ENCODE measurements at regions not wholly inside any gene's neighbourhood (a gene's known extent, or its start where the extent isn't known, plus 50 kb on each side); places are given as distances from the start of the nearest gene placed in this dataset.

GRCh38 chr12:58576081-58576480 is 344.2 kb downstream of the LRIG3 start:
- TF ChIP-seq CTCF (conservative IDR thresholded peaks at IDR 0.05; ENCODE audit: low read depth, low read length) (no peak), ELK1 (IDR thresholded peaks at IDR 0.05; ENCODE audit: borderline replicate concordance, low read depth, low read length) (no peak), RAD21 (IDR thresholded peaks at IDR 0.05; ENCODE audit: low read length) (no peak)
